OCI-LY3 (cell line): ENCODE measurements at regions not wholly inside any gene's neighbourhood (a gene's known extent, or its start where the extent isn't known, plus 50 kb on each side); places are given as distances from the start of the nearest gene placed in this dataset.

ENCODE experiments used
- H2AFZ ChIP-seq: fragments of 200-600, 300-600 bp; shearing (Covaris generic); 2 replicates; pipeline ENCODE4 v1.6.0; 2014; ENCODE audit warnings: antibody characterized with exemption, low read depth, low read length
- H3K27ac ChIP-seq: fragments of 200-600, 300-600 bp; sonication (generic); 2 replicates; pipeline ENCODE4 v1.5.1; 2014; ENCODE audit warnings: mild to moderate bottlenecking, low read length, moderate library complexity, mixed read lengths
- H3K27me3 ChIP-seq: fragments of 200-600, 300-600 bp; sonication (generic); 2 replicates; pipeline ENCODE4 v1.6.1; 2014; ENCODE audit warnings: low read depth, low read length, mixed read lengths
- H3K36me3 ChIP-seq: fragments of 200-600, 300-600 bp; sonication (generic); replicated peaks from 2 replicates; pipeline ENCODE3; 2014; ENCODE audit warnings: low read depth, low read length, mixed read lengths
- H3K4me1 ChIP-seq: fragments of 300-600, 200-600 bp; sonication (generic); 2 replicates; pipeline ENCODE4 v1.6.1; 2014; ENCODE audit warnings: low read length, mixed read lengths
- H3K4me2 ChIP-seq: fragments of 200-600, 300-600 bp; sonication (generic); 2 replicates; pipeline ENCODE4 v1.6.1; 2014; ENCODE audit warnings: low read length, mixed read lengths
- H3K4me3 ChIP-seq: fragments of 300-600, 200-600 bp; sonication (generic); 2 replicates; pipeline ENCODE4 v1.5.1; 2014; ENCODE audit warnings: antibody characterized with exemption, mild to moderate bottlenecking, low read length, moderate library complexity
- H3K79me2 ChIP-seq: fragments of 300-600, 200-600 bp; shearing (Covaris generic); 2 replicates; pipeline ENCODE4 v1.6.1; 2014; ENCODE audit warnings: mild to moderate bottlenecking, low read length, mixed read lengths
- H3K9ac ChIP-seq: fragments of 300-600, 200-600 bp; shearing (Covaris generic); 2 replicates; pipeline ENCODE4 v1.6.0; 2014; ENCODE audit warnings: mild to moderate bottlenecking, low read length, moderate library complexity
- H3K9me3 ChIP-seq: fragments of 200-600, 300-600 bp; shearing (Covaris generic); 2 replicates; pipeline ENCODE4 v1.6.1; 2014; ENCODE audit warnings: low read length, mixed read lengths; ENCODE audit not compliant: insufficient read depth
- H4K20me1 ChIP-seq: fragments of 200-600, 300-600 bp; sonication (generic); 2 replicates; pipeline ENCODE4 v1.6.1; 2016; ENCODE audit warnings: low read length, mixed read lengths; ENCODE audit not compliant: insufficient read depth
- EZH2phosphoT487 ChIP-seq: fragments of 200-600 bp; shearing (Covaris generic); IDR thresholded peaks from 2 replicates; pipeline ENCODE4 v1.6.1; 2018; ENCODE audit warnings: antibody characterized with exemption, mixed run types, low read depth
- TF ChIP-seq, protein P1 (sequence below): fragments of 200-600, 300-600 bp; sonication (generic); IDR thresholded peaks from 2 replicates; pipeline ENCODE4 v1.5.1; 2014; ENCODE audit warnings: antibody characterized with exemption, low read length, low read depth

DNA sequence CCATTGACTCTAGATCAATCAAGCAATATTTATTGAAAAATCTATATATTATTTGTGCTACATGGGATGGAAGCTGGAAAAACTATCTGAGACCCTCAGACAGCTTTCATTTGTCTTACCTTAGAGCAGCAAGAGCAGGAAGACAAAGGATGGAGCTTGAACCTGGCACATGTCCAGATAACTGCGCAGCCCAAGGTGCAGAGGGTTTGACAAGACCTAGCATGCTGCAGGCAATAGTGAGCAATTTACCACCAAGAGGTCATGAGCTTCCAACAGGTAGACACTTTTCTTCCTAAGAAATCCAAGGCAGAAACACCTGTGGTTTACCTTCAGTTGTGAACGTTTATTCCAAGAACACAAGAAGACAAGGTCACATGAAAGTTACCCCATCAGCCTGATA, 214.7 kb upstream of the NECTIN3 start:
- no peak overlapping the region for H3K9ac ChIP-seq
- H3K79me2 ChIP-seq: no peaks in the 10 kb centered on the region
- no peaks in the 10 kb centered on the region for H3K4me1 ChIP-seq
- H3K36me3 ChIP-seq: no peaks in the 10 kb centered on the region
- no peaks in the 10 kb centered on the region for H3K9me3 ChIP-seq
- no peaks in the 10 kb centered on the region for H3K27me3 ChIP-seq
- TF ChIP-seq, protein P1, sequence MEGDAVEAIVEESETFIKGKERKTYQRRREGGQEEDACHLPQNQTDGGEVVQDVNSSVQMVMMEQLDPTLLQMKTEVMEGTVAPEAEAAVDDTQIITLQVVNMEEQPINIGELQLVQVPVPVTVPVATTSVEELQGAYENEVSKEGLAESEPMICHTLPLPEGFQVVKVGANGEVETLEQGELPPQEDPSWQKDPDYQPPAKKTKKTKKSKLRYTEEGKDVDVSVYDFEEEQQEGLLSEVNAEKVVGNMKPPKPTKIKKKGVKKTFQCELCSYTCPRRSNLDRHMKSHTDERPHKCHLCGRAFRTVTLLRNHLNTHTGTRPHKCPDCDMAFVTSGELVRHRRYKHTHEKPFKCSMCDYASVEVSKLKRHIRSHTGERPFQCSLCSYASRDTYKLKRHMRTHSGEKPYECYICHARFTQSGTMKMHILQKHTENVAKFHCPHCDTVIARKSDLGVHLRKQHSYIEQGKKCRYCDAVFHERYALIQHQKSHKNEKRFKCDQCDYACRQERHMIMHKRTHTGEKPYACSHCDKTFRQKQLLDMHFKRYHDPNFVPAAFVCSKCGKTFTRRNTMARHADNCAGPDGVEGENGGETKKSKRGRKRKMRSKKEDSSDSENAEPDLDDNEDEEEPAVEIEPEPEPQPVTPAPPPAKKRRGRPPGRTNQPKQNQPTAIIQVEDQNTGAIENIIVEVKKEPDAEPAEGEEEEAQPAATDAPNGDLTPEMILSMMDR: no peak
- TF ChIP-seq EZH2phosphoT487: no peak
- H3K4me2 ChIP-seq: no peak overlapping the region
- no peak overlapping the region for H3K4me3 ChIP-seq
- H3K27ac ChIP-seq: no peak overlapping the region
- no peaks in the 10 kb centered on the region for H4K20me1 ChIP-seq
- no peak overlapping the region for H2AFZ ChIP-seq

DNA sequence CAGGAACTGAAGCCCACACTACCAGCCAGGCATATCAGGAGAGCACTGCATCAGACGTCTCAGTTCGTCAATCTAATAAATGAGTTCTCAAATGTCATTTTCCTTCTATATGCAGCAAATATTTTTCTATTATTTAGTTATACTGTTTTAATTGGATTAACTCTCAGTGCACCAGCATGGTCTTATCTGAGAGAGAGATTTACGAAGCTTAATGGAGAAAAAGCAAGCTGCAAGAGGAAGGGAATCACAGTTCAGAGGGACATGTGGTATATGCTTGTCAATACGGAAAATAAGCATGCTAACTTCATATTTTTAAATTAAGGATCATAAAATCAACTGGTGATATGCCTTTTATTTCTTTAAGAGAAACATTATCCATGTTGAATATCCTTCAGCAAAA, 213.1 kb upstream of the NECTIN3 start:
- no peaks in the 10 kb centered on the region for H3K36me3 ChIP-seq
- no peak overlapping the region for H3K27ac ChIP-seq
- no peak overlapping the region for H2AFZ ChIP-seq
- no peaks in the 10 kb centered on the region for H3K27me3 ChIP-seq
- H3K79me2 ChIP-seq: no peaks in the 10 kb centered on the region
- no peak overlapping the region for H3K4me3 ChIP-seq
- H3K9ac ChIP-seq: no peak overlapping the region
- TF ChIP-seq, protein P1: no peak
- no peak for TF ChIP-seq EZH2phosphoT487
- no peaks in the 10 kb centered on the region for H4K20me1 ChIP-seq
- H3K4me2 ChIP-seq: no peak overlapping the region
- no peaks in the 10 kb centered on the region for H3K4me1 ChIP-seq
- H3K9me3 ChIP-seq: no peaks in the 10 kb centered on the region

DNA sequence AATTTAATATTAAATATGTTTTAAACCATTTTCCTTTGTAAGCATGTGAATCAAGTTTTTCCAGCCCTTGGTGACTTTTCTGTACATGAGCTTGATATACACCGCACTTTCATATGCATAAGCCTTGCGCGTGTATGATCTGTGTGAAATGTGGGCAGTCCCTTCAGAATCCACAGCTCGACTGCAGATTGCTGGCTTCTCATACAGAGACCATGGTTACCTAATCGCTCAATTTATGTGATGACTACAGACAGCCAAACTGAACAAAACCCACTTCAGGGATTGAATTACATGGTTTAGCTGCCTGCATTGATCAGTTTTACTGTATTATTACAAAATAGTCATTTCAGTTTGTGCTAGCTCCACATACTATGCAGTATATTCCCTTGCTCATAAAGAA, 212.3 kb upstream of the NECTIN3 start:
- Histone ChIP-seq H3K9me3 (no peaks in the 10 kb centered on the region), H3K79me2 (no peaks in the 10 kb centered on the region), H3K4me3 (no peak overlapping the region), H3K9ac (no peak overlapping the region), H4K20me1 (no peaks in the 10 kb centered on the region), H3K27me3 (no peaks in the 10 kb centered on the region), H3K36me3 (no peaks in the 10 kb centered on the region), H3K4me1 (no peaks in the 10 kb centered on the region), H2AFZ (no peak overlapping the region), H3K4me2 (no peak overlapping the region), H3K27ac (no peak overlapping the region)
- TF ChIP-seq, protein P1: no peak
- TF ChIP-seq EZH2phosphoT487: no peak

DNA sequence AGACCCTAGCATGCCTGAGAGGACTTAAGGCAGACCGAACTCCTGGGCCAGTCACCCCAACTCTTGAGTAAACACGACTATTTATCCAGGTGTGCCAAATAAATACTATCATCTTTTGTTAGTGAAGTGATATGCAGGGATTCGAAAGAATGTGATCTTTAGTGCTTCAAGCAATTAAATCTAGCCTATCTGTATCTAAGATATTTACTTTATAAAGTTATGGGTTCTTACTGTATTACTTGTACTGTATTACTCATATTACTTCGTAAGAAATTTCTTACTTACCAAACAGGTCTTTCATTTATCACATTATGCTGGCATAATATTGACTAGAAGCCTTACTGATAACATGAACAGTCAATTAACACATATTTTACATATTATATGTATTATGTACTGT, 211.6 kb upstream of the NECTIN3 start:
- no peak overlapping the region for H3K9ac ChIP-seq
- H3K4me3 ChIP-seq: no peak overlapping the region
- no peaks in the 10 kb centered on the region for H3K36me3 ChIP-seq
- no peaks in the 10 kb centered on the region for H3K79me2 ChIP-seq
- H3K4me2 ChIP-seq: no peak overlapping the region
- H3K27ac ChIP-seq: no peak overlapping the region
- no peaks in the 10 kb centered on the region for H3K27me3 ChIP-seq
- no peaks in the 10 kb centered on the region for H3K9me3 ChIP-seq
- H2AFZ ChIP-seq: no peak overlapping the region
- H3K4me1 ChIP-seq: no peaks in the 10 kb centered on the region
- no peaks in the 10 kb centered on the region for H4K20me1 ChIP-seq
- TF ChIP-seq, protein P1: no peak
- no peak for TF ChIP-seq EZH2phosphoT487
